ENCODE measurements at regions not wholly inside any gene's neighbourhood (a gene's known extent, or its start where the extent isn't known, plus 50 kb on each side); places are given as distances from the start of the nearest gene placed in this dataset.

GRCh38 chr7:9796241-9796640 is 1177.4 kb upstream of the PHF14 start:
- TF ChIP-seq GATA2 (IDR thresholded peaks at IDR 0.05; ENCODE audit: low read depth, low read length) = no peak
- TF ChIP-seq GATA3 (IDR thresholded peaks at IDR 0.05; ENCODE audit: low read depth, low read length) = no peak

GRCh38 chr7:9822458-9823290 is 1151.0 kb upstream of the PHF14 start:
- no peak for TF ChIP-seq GATA2 (IDR thresholded peaks at IDR 0.05; ENCODE audit: low read depth, low read length)
- no peak for TF ChIP-seq GATA3 (IDR thresholded peaks at IDR 0.05; ENCODE audit: low read depth, low read length)

GRCh38 chr7:9835199-9835598 is 1138.5 kb upstream of the PHF14 start:
- TF ChIP-seq GATA3 (IDR thresholded peaks at IDR 0.05; ENCODE audit: low read depth, low read length) (no peak), GATA2 (IDR thresholded peaks at IDR 0.05; ENCODE audit: low read depth, low read length) (no peak)

GRCh38 chr7:9836671-9837070 is 1137.0 kb upstream of the PHF14 start:
- TF ChIP-seq GATA2 (IDR thresholded peaks at IDR 0.05; ENCODE audit: low read depth, low read length) = no peak
- TF ChIP-seq GATA3 (IDR thresholded peaks at IDR 0.05; ENCODE audit: low read depth, low read length) = no peak

- TF ChIP-seq GATA2 (IDR thresholded peaks at IDR 0.05; ENCODE audit: low read depth, low read length) (no peak), GATA3 (IDR thresholded peaks at IDR 0.05; ENCODE audit: low read depth, low read length) (no peak)
Measured at GRCh38 chr7:9842301-9842700, 1131.4 kb upstream of the PHF14 start.

- TF ChIP-seq GATA2 (IDR thresholded peaks at IDR 0.05; ENCODE audit: low read depth, low read length) (no peak), GATA3 (IDR thresholded peaks at IDR 0.05; ENCODE audit: low read depth, low read length) (no peak)
Measured at GRCh38 chr7:9846902-9847301, 1126.8 kb upstream of the PHF14 start.

- TF ChIP-seq GATA2 (IDR thresholded peaks at IDR 0.05; ENCODE audit: low read depth, low read length) (no peak), GATA3 (IDR thresholded peaks at IDR 0.05; ENCODE audit: low read depth, low read length) (no peak)
Measured at GRCh38 chr7:9854605-9855004, 1119.1 kb upstream of the PHF14 start.

GRCh38 chr7:9856668-9857067 is 1117.0 kb upstream of the PHF14 start:
- TF ChIP-seq GATA3 (IDR thresholded peaks at IDR 0.05; ENCODE audit: low read depth, low read length) (no peak), GATA2 (IDR thresholded peaks at IDR 0.05; ENCODE audit: low read depth, low read length) (no peak)

- TF ChIP-seq GATA3 (IDR thresholded peaks at IDR 0.05; ENCODE audit: low read depth, low read length) (no peak), GATA2 (IDR thresholded peaks at IDR 0.05; ENCODE audit: low read depth, low read length) (no peak)
Measured at GRCh38 chr7:9863545-9863944, 1110.1 kb upstream of the PHF14 start.

- TF ChIP-seq GATA2 (IDR thresholded peaks at IDR 0.05; ENCODE audit: low read depth, low read length) (no peak), GATA3 (IDR thresholded peaks at IDR 0.05; ENCODE audit: low read depth, low read length) (no peak)
Measured at GRCh38 chr7:9869151-9869550, 1104.5 kb upstream of the PHF14 start.

- TF ChIP-seq GATA3 (IDR thresholded peaks at IDR 0.05; ENCODE audit: low read depth, low read length) (no peak), GATA2 (IDR thresholded peaks at IDR 0.05; ENCODE audit: low read depth, low read length) (no peak)
Measured at GRCh38 chr7:9869566-9869965, 1104.1 kb upstream of the PHF14 start.

- no peak for TF ChIP-seq GATA2 (IDR thresholded peaks at IDR 0.05; ENCODE audit: low read depth, low read length)
- no peak for TF ChIP-seq GATA3 (IDR thresholded peaks at IDR 0.05; ENCODE audit: low read depth, low read length)
Measured at GRCh38 chr7:9870674-9871073, 1103.0 kb upstream of the PHF14 start.

- TF ChIP-seq GATA3 (IDR thresholded peaks at IDR 0.05; ENCODE audit: low read depth, low read length) (no peak), GATA2 (IDR thresholded peaks at IDR 0.05; ENCODE audit: low read depth, low read length) (no peak)
Measured at GRCh38 chr7:9874182-9874581, 1099.5 kb upstream of the PHF14 start.

- TF ChIP-seq GATA3 (IDR thresholded peaks at IDR 0.05; ENCODE audit: low read depth, low read length) (no peak), GATA2 (IDR thresholded peaks at IDR 0.05; ENCODE audit: low read depth, low read length) (no peak)
Measured at GRCh38 chr7:9876053-9876452, 1097.6 kb upstream of the PHF14 start.

- TF ChIP-seq GATA2 (IDR thresholded peaks at IDR 0.05; ENCODE audit: low read depth, low read length) = no peak
- TF ChIP-seq GATA3 (IDR thresholded peaks at IDR 0.05; ENCODE audit: low read depth, low read length) = no peak
Measured at GRCh38 chr7:9889554-9889953, 1084.1 kb upstream of the PHF14 start.
